H9 (cell line): ENCODE measurements at regions not wholly inside any gene's neighbourhood (a gene's known extent, or its start where the extent isn't known, plus 50 kb on each side); places are given as distances from the start of the nearest gene placed in this dataset.

ENCODE experiments used
- DNase-seq: peaks from one replicate; pipeline ENCODE4 v3.0.0-alpha.2; 2017
- H2AFZ ChIP-seq: one replicate; pipeline ENCODE4 v1.6.1; 2013; ENCODE audit warnings: mild to moderate bottlenecking, low read length, control low read depth, moderate library complexity
- H2AK5ac ChIP-seq: 2 replicates; pipeline ENCODE4 v1.6.1; 2013; ENCODE audit warnings: low read length, control low read depth, mixed read lengths; ENCODE audit not compliant: insufficient read length
- H2BK120ac ChIP-seq: one replicate; pipeline ENCODE4 v1.6.1; 2013; ENCODE audit warnings: low read depth, mild to moderate bottlenecking, low read length, control low read depth, inconsistent platforms; ENCODE audit not compliant: poor library complexity, severe bottlenecking
- H2BK12ac ChIP-seq: 2 replicates; pipeline ENCODE4 v1.6.1; 2013; ENCODE audit warnings: low read length, control low read depth, mixed read lengths, low read depth; ENCODE audit not compliant: insufficient read length
- H2BK15ac ChIP-seq: 2 replicates; pipeline ENCODE4 v1.6.1; 2013; ENCODE audit warnings: low read depth, low read length, control low read depth
- H2BK20ac ChIP-seq: one replicate; pipeline ENCODE4 v1.6.1; 2013; ENCODE audit warnings: low read depth, mild to moderate bottlenecking, low read length, control low read depth, inconsistent platforms; ENCODE audit not compliant: poor library complexity, severe bottlenecking
- H2BK5ac ChIP-seq: 2 replicates; pipeline ENCODE4 v1.6.1; 2013; ENCODE audit warnings: low read length, control low read depth, mixed read lengths; ENCODE audit not compliant: insufficient read length
- H3K14ac ChIP-seq: 2 replicates; pipeline ENCODE4 v1.6.1; 2013; ENCODE audit warnings: low read length, control low read depth; ENCODE audit not compliant: insufficient read depth
- H3K18ac ChIP-seq: 2 replicates; pipeline ENCODE4 v1.6.1; 2013; ENCODE audit warnings: low read depth, mild to moderate bottlenecking, mixed read lengths, low read length, control low read depth; ENCODE audit not compliant: insufficient read length
- H3K23ac ChIP-seq: 2 replicates; pipeline ENCODE4 v1.6.1; 2013; ENCODE audit warnings: low read length, control low read depth, mixed read lengths, low read depth; ENCODE audit not compliant: insufficient read length
- H3K23me2 ChIP-seq: 2 replicates; pipeline ENCODE4 v1.6.1; 2013; ENCODE audit warnings: low read depth, mild to moderate bottlenecking, mixed read lengths, low read length, control low read depth; ENCODE audit not compliant: insufficient read length, poor library complexity, severe bottlenecking
- H3K27ac ChIP-seq: 2 replicates; pipeline ENCODE4 v1.5.1; 2013; ENCODE audit warnings: low read length, control low read depth, mixed read lengths, low read depth; ENCODE audit not compliant: insufficient read length
- H3K27me3 ChIP-seq: 2 replicates; pipeline ENCODE4 v1.6.1; 2013; ENCODE audit warnings: low read length, control low read depth, inconsistent platforms; ENCODE audit not compliant: insufficient read depth
- H3K4ac ChIP-seq: 2 replicates; pipeline ENCODE4 v1.6.1; 2013; ENCODE audit warnings: low read depth, mild to moderate bottlenecking, control low read depth, inconsistent platforms, low read length, moderate library complexity
- H3K4me1 ChIP-seq: 2 replicates; pipeline ENCODE4 v1.6.1; 2013; ENCODE audit warnings: low read length, control low read depth, inconsistent platforms; ENCODE audit not compliant: insufficient read depth
- H3K4me2 ChIP-seq: 2 replicates; pipeline ENCODE4 v1.6.1; 2013; ENCODE audit warnings: low read length, control low read depth, mixed read lengths; ENCODE audit not compliant: insufficient read length, insufficient read depth
- H3K56ac ChIP-seq: 2 replicates; pipeline ENCODE4 v1.6.1; 2013; ENCODE audit warnings: low read depth, mild to moderate bottlenecking, mixed read lengths, low read length, control low read depth; ENCODE audit not compliant: insufficient read length
- H3K79me1 ChIP-seq: 2 replicates; pipeline ENCODE4 v1.6.1; 2013; ENCODE audit warnings: low read depth, mild to moderate bottlenecking, moderate library complexity, low read length, control low read depth, inconsistent platforms; ENCODE audit not compliant: insufficient read depth, poor library complexity, severe bottlenecking
- H3K79me2 ChIP-seq: 2 replicates; pipeline ENCODE4 v1.6.1; 2013; ENCODE audit warnings: low read length, control low read depth, inconsistent platforms; ENCODE audit not compliant: insufficient read depth
- H3K9ac ChIP-seq: 2 replicates; pipeline ENCODE4 v1.6.1; 2013; ENCODE audit warnings: low read length, control low read depth, mixed read lengths; ENCODE audit not compliant: insufficient read length; ENCODE audit errors: extremely low read depth
- H3K9me3 ChIP-seq: one replicate; pipeline ENCODE4 v1.6.1; 2013; ENCODE audit warnings: low read depth, low read length, inconsistent platforms; ENCODE audit not compliant: control insufficient read depth
- H3T11ph ChIP-seq: one replicate; pipeline ENCODE4 v1.6.1; 2013; ENCODE audit warnings: mild to moderate bottlenecking, low read length, control low read depth, inconsistent platforms
- H4K20me1 ChIP-seq: one replicate; pipeline ENCODE4 v1.6.1; 2013; ENCODE audit not compliant: control insufficient read depth, insufficient read length, insufficient read depth
- H4K5ac ChIP-seq: 2 replicates; pipeline ENCODE4 v1.6.1; 2013; ENCODE audit warnings: low read depth, mild to moderate bottlenecking, mixed read lengths, low read length, control low read depth; ENCODE audit not compliant: insufficient read length
- H4K8ac ChIP-seq: replicated peaks from 2 replicates; pipeline ENCODE4 v1.6.1; 2013; ENCODE audit warnings: low read length, control low read depth, mixed read lengths, low read depth; ENCODE audit not compliant: insufficient read length
- H4K91ac ChIP-seq: 2 replicates; pipeline ENCODE4 v1.6.1; 2013; ENCODE audit warnings: low read depth, mild to moderate bottlenecking, moderate library complexity, mixed read lengths, low read length, control low read depth; ENCODE audit not compliant: insufficient read length
- H3K27ac Mint-ChIP-seq, 3 experiments: 2 replicates in 2 of 3; 3 replicates in 1 of 3; pipeline ENCODE4 v1.8.0; 2020 to 2021; ENCODE audit warnings: mixed read lengths in 3 of 3, mild to moderate bottlenecking in 1 of 3, moderate library complexity in 1 of 3
- H3K27me3 Mint-ChIP-seq: 2 replicates; pipeline ENCODE4 v1.8.0; 2021; ENCODE audit warnings: low read depth, mild to moderate bottlenecking, moderate library complexity, mixed read lengths
- H3K36me3 Mint-ChIP-seq, 3 experiments: 2 replicates in 2 of 3; 3 replicates in 1 of 3; pipeline ENCODE4 v1.8.0; 2020 to 2021; ENCODE audit warnings: low read depth in 3 of 3, mixed read lengths in 3 of 3; ENCODE audit not compliant: insufficient read depth in 1 of 3
- H3K4me1 Mint-ChIP-seq, 2 experiments: 2 replicates each; pipeline ENCODE4 v1.8.0; 2020; ENCODE audit warnings: mixed read lengths in 2 of 2
- H3K4me3 Mint-ChIP-seq, 2 experiments: 2 replicates in 1 of 2; 3 replicates in 1 of 2; pipeline ENCODE4 v1.8.0; 2020 to 2021; ENCODE audit warnings: mild to moderate bottlenecking in 2 of 2, mixed read lengths in 2 of 2, moderate library complexity in 1 of 2
- H3K9me3 Mint-ChIP-seq, 2 experiments: 2 replicates in 1 of 2; 3 replicates in 1 of 2; pipeline ENCODE4 v1.8.0; 2020; ENCODE audit warnings: mild to moderate bottlenecking in 2 of 2, mixed read lengths in 2 of 2, moderate library complexity in 1 of 2
- CTCF ChIP-seq: fragments of 200-600 bp; sonication (generic); conservative IDR thresholded peaks from 3 replicates; pipeline ENCODE4 v1.8.0; 2021; ENCODE audit warnings: antibody characterized with exemption, mild to moderate bottlenecking

DNA sequence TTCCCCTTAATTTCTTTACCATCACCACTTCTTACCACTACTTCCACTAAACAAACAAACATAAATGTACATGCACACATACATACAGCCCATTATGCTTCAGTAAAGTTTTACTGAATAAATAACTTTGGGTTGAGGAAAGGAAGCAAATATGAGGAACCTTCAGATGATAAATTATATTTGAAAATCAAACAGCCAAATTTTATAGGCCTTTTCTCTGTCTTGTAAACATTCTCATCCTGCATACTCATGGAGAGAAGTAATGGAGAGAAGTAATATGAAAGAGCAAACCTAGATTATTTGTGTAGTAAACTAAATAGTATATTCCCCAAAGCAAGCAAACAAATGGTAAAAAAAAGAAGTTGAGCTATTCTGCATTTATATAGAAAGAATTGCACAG is 658.3 kb upstream of the RORB start:
- Mint-ChIP-seq H3K27me3 (no peaks in the 10 kb centered on the region), H3K4me1 (peaks cover 7 to 8% of the 10 kb centered on the region in 2 experiments)

More for the DNA sequence above, 658.3 kb upstream of the RORB start:
- H3K9me3 ChIP-seq: no peaks in the 10 kb centered on the region
- no peak overlapping the region for H2BK15ac ChIP-seq
- H3K9me3 Mint-ChIP-seq: no peaks in the 10 kb centered on the region
- no peak overlapping the region for H3K23ac ChIP-seq
- no peaks in the 10 kb centered on the region for H4K20me1 ChIP-seq
- DNase-seq: no peak
- peaks cover 2% of the 10 kb centered on the region; the same call in 1 of the 2 replicates for H3K4me1 ChIP-seq
- H2BK120ac ChIP-seq: no peak overlapping the region
- no peak overlapping the region for H2BK5ac ChIP-seq
- H3T11ph ChIP-seq: no peak overlapping the region
- no peak overlapping the region for H3K14ac ChIP-seq
- H2BK20ac ChIP-seq: no peak overlapping the region
- no peak for TF ChIP-seq CTCF
- H3K27me3 ChIP-seq: no peaks in the 10 kb centered on the region
- H3K27ac ChIP-seq: no peak overlapping the region
- no peak overlapping the region for H4K8ac ChIP-seq
- no peak overlapping the region for H3K27ac Mint-ChIP-seq
- no peak overlapping the region for H3K4me2 ChIP-seq
- no peak overlapping the region for H2AFZ ChIP-seq
- no peak overlapping the region for H2AK5ac ChIP-seq
- H3K36me3 Mint-ChIP-seq: 0 out of 7 replicates have a peak, but pooled peaks cover 0 to 5% (median 0%) of the 10 kb centered on the region in 3 experiments
- no peak overlapping the region for H4K5ac ChIP-seq
- H3K56ac ChIP-seq: no peak overlapping the region
- H3K9ac ChIP-seq: no peak overlapping the region
- H4K91ac ChIP-seq: no peak overlapping the region
- H3K18ac ChIP-seq: no peak overlapping the region
- no peaks in the 10 kb centered on the region for H3K79me1 ChIP-seq
- H3K4me3 Mint-ChIP-seq: no peak overlapping the region
- H3K79me2 ChIP-seq: no peaks in the 10 kb centered on the region
- no peaks in the 10 kb centered on the region for H3K23me2 ChIP-seq
- no peak overlapping the region for H2BK12ac ChIP-seq
- H3K4ac ChIP-seq: no peak overlapping the region
